Dermis microvascular lymphatic vessel endothelial cell (primary cell): ENCODE measurements at regions not wholly inside any gene's neighbourhood (a gene's known extent, or its start where the extent isn't known, plus 50 kb on each side); places are given as distances from the start of the nearest gene placed in this dataset.

Source experiments
- DNase-seq, 2 donors: peaks; one replicate each; pipeline versions ENCODE4 v3.0.0 to v3.0.0-alpha.2; 2010; ENCODE audit warnings: low read depth in 2 of 2

DNA sequence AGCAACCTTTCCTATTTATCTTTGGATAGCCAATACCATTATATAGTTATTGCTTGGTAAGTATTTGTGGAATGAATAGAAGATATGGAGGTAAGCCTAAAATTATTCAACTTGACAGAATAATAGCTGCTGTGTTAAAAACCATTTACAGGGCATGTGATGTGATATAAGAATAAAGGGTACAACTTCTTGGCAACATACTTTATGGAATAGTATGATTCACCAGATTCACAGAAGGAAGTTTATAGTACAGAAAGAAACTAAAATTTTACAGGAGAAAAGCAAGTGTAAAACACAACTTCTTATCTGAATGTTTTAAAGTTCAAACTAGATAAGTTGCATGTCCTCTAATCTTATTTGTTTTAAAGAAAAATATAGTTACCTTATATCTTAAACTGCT is 186.4 kb upstream of the ZRANB2 start:
- DNase-seq, result no peak

DNA sequence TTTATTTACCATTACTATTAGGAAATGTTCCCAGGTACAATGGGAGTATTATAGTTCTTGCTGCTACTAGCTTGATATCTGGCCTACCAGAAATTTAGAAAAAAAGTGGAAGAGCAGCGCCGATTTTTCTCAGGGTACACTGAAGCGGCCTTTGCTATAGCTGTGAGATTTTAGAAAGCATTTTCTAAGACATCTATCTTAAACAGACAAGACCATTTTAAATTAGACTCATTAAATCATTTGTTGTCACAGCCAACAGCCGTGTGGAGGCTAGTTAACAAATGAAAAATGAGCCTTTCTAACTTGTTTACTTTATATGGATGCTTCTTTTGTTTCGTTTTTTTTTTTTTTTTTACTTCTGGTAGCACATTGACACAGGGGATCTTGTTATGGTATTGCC is 183.2 kb upstream of the ZRANB2 start:
- DNase-seq, result no peak

DNA sequence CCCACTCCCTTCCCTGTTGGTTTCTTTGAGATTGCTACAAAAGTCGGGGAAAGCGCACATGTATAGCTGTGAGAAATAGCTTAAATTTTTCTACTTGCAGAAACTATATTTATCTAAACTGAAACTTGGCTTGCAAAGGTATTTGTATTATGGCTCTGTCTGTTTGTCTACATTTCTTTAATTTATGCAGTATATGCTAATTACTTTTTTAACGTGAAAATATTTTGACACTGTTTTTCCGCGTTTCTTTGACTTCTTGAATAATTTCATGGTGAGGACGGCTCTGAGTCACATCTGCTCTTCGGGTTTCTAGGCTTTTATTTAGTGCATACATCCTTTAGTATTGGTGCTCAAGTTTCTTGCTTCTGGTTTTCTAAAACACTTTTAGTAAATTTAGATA is 182.1 kb upstream of the ZRANB2 start:
- DNase-seq, result no peak

DNA sequence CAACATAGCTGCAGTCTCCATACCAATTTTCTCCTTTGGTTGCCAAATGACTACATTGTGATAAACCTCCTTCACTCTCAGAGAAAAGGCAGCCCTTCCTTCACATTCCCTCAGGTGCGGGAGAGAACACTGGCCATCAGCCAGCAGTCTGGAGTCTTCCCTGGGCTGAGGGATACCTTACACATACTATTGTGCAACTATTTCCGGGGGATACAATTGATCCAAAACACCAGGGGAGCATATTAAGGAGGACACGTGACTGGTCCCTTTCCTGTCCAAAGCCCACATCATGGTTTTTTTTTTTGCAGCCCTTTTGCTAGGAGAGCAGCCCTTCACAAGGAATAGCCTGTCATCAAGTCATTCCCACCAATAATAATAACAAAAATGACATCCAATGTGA is 172.1 kb upstream of the ZRANB2 start:
- DNase-seq, result no peak

DNA sequence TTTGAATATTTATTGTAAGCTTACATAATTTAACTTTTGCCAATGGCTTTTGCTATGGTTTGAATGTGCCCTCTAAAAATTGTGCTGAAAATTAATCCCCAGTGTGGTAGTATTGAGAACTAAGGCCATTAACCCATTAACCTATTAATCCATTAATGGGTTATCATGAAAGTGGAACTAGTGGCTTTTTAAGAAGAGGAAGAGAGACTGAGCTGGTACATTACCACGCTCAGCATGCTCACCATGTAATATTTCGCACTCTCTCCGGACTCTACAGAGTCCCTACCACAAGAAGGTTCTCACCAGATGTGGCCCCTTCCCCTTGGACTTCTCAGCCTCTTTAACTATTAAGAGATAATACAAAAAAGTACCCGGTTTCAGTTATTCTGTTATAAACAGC is 164.4 kb upstream of the ZRANB2 start:
- no peak for DNase-seq

DNA sequence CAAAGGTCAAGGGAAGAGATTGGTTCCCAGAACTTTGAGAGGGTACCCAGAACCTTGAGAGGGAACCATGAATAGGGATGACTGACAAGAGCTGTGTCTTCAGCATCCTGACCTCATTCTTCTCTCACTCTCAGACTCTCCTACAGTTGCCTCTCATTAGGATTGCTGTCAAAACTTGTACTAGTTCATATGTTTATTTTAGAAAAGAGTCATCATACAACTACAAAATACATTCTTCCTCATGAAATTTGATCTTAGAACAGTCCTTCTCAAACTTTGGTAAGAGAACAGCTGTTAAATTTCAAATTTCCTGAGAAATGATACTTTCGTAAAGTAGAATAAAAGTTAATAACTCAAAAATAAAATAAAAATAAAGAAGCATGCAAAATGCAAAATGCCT is 161.4 kb upstream of the ZRANB2 start:
- no peak for DNase-seq

DNA sequence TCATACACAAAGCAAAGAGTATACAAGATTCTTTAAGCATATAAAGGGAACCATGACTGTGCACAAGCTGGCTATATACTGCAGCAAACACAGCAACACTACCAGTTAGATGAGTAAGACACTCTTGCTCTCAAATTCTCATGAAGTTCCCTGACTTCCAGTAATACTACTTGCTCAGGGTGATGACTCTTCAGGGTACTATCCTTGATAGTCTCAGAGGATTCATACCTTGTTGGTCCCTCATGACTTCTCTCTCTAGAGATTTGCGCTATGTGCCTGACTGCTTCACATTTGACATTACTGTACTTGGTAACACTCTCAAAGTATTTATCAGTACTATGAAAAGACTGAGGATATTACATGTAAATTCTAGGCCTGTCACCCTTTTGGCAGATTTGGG is 159.8 kb upstream of the ZRANB2 start:
- DNase-seq, result no peak

DNA sequence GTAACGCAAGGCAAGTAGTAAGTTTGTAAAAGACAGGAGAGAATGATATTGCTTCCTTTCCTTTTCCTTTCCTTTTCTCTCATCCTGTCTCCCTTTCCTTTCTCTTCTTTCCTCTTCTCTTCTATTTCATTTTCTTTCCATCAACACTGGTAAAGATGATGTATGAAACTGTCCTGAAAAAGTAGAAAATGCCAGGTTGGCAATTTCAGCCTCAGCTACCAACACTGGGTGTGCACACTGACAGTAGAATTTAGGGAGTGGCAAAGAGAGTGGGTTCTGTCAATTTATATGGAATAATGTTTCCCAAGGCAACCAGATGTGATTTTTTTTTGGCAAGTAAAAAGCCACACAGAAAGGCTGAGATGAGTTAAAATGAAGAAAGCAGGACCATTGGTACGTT is 155.7 kb upstream of the ZRANB2 start:
- DNase-seq, result no peak

DNA sequence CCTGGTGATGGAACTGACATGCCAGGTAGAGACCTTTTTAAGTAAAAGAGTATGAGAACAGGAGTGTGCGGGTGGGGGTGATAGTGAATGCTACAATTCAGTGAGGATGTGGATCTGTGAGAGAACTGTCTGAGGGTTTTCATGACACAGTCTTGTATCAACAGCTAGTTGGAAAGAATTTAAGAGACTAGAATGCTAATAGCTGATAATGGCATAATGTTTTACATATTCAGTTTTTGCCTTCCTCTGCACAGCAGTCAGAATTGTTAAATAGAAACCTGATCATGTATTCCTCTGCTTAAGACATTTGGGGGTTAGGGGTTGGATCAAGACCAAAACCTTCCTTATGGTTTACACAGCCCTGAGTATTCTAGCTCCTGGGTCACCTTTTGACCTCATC is 152.8 kb upstream of the ZRANB2 start:
- no peak for DNase-seq

DNA sequence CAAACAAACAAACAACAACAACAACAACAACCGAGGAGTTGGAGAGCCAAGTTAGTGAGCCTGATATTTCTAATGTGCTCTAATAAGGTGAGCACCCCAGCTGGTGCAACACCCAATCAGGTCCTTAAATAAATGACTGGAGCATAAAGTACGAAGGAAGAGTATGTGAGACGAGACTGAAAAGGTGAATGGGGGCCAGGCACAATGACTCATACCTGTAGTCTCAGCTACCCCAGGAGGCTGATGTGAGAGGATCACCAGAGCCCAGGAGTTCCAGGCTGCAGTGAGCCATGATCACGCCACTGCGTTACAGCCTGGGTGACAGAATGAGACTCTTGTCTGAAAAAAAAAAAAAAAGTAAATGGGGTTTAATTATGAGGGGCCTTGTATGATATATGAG is 152.0 kb upstream of the ZRANB2 start:
- DNase-seq, result no peak

DNA sequence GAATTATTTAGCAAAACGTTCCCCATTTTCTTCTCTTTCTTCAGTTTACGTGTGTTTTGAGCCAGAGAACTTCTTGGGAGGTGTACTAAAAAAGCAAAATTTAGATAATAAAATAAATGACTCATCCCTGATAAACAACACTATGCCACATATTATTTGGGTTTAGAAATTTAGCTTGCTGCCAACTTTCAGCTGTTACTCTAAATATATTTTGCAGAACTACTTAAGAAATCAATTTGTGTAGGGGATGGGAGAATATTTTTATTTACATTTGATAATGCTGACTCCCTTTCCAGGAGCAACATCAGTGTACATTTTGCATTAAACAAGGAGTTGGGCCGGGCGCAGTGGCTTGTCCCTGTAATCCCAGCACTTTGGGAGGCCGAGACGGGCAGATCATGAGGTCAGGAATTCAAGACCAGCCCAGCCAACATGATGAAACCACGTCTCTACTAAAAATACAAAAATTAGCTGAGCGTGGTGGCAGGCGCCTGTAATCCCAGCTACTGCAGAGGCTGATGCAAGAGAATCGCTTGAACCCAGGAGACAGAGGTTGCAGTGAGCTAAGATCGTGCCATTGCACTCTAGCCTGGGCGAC is 151.4 kb upstream of the ZRANB2 start:
- DNase-seq, result no peak

DNA sequence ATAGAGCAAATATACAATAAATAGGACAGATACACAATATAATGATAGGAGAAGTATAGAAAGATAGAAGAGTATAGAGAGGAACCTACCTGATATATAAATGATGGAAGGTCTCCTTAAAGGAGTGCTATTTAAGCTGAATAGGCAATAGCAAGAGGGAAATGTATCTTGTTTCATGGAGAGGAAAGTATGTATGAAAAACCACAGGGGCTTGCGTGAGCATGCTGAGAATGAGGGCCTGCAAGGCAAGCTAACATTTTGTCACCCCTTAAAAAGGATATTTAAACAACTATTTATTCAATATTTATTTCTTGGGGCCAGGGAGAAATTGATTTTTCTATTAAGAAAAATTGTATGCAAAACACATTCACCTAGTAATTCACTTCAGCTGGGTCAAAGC is 150.9 kb upstream of the ZRANB2 start:
- DNase-seq, result no peak

DNA sequence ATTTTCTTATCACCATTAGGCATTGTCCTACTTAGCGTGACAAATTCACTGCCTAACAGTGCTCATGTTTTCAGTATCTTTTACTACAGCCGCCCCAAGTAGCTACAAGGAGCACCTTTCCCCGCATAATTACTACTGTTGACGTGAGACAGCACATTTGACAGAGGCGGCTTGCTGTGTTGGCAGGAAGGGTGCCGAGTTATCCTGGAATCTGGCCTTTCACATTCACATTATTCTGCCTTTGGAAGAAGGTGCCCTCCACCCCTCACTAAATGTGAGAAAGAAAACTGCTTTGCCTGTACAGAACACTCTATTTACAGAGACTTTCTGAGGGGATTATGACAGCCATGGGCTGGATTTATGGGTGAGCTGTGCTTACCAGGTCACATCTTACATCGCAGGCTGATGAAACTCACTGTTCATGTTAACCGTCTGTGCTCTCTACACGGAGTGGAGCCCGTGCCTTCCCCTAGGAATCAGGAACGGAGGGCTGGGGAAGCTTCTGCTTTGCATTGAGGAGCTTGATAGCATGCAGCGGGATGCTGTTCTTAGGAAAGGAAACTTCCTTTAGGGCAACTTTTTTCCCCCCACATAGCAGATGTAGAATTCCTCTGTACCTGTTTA is 148.0 kb upstream of the ZRANB2 start:
- DNase-seq, result no peak

DNA sequence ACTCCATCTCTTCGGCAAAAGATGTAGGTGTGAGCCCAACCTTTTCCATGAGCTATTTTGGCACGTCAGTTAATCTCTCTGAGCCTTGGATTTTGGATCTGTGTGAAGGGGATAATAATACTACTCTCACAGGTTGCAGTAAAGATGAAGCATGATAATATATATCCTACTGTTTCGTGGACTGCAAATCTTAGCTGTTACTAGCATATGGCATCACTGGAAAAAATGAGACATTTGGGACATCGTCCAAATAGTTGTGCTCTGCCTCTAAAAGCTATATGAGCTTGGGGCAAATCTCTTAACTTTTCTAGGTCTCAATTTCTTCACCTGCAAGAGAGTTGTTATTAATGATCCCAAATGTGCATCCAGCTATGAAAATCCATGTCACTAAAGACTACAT is 147.4 kb upstream of the ZRANB2 start:
- DNase-seq, result no peak

DNA sequence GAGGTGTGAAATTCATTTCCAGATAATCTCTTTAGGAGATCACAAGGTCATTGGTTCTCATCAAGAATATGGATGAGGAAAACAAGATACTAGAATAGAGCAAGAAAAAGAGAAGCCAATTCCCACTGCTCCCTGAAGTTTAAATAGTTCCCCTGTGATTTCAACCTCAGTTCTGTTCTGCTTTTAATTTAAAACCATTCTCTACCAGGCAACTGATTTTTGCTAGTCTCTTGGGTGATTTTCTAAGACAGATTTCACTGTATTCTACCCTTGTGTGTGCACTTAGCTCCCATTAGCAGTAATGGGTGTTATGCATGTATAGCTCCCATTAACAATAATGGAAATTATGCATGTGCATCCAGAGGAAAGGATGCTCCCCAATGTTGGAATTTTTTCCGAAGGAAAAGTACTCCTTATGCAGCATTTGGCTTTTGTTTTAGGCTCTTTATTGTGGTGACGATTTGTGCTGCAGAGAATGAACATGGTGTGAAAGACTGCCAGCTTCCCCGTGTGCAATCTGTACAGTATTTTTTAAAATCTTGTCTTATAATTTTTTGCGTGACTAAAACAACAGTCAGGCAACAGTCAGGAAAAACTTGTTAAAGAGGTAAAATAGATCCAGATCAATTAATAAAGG is 144.0 kb upstream of the ZRANB2 start:
- no peak for DNase-seq

DNA sequence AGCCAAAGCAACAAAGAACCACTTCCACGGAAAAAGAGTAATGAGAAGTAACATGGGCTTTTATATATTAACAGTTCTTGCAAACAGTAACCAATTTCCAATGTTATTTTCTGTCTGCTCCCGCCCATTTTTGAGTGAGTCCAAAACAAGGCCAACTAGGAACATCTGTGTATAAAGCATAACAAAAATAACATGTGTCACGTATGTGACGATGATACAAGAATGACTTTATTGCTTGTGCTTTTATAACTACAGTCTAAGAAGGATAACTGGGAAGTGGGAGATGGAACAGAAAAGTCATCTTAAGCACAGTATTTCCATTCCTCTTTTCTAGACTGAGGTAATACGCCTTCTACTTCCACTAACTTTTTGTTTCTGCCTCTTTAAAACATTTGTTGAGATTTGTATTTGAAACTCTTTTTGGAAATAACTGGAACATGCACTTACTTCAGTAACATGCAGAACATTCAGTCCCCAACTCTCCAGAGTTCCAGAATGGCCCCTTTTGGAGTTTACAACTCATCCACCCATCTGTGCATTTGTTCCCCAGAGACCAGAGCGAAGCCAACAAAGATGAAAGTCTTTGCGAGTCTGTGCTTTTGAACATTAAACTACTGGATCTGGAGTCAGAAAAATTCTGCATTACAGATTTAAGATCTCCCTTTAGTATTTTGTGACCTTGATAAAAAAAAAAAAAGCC is 143.0 kb upstream of the ZRANB2 start:
- DNase-seq, result no peak

DNA sequence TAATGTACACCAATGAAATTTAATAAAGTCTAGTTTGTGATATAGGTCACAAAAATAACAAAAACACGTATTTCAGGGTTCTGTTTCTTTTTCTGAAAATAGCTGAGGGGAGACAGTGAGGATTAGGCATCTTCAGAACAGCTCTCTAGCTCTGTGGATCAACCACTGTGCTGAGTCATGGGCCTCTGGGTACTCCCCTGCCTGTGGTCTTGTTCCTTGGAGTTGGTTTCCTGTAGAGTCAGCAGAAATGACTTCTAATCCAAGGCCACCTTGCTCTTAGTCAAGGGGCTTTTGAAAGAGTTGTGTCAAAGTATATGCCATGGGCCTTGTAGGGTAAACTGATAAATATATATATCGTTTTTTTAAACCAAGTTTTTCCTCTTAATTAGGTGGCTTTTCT is 141.8 kb upstream of the ZRANB2 start:
- no peak for DNase-seq

DNA sequence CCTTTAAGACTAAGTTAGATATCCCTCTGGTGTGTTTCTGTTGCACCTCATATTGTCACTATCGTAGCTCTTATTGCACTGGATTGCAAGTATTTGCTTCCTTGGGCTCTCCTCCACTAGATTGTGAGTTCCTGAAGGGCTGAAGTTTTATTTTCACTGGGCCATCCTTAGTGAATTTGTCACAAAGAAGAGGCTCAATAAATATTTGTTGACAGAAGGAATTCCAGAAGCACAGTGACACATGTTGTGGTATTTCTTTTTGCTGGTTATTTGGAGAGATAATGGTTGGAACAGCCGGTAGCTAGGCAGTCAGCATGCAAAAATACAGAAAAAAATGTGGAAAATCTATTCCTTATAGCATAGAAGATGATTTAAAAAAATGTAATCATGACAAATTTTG is 129.9 kb upstream of the ZRANB2 start:
- no peak for DNase-seq

DNA sequence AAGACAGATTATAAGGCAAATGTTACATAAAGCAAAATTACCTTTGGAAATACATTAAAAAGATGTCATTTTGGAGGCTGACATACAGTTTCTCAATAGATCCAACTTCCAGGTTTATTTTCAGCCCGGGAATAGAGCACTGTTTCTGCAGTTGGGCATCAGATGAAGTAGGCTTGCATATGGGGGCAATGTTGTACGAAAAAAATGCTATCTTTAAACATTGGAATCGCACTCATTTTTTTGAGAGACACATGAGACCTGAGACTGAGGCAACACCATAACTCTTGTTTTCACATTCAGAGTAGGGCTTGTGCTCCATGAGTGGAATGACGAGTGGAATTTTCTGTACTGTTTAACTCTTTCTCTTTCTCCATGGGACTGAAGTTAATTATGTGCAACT is 122.4 kb upstream of the ZRANB2 start:
- no peak for DNase-seq

DNA sequence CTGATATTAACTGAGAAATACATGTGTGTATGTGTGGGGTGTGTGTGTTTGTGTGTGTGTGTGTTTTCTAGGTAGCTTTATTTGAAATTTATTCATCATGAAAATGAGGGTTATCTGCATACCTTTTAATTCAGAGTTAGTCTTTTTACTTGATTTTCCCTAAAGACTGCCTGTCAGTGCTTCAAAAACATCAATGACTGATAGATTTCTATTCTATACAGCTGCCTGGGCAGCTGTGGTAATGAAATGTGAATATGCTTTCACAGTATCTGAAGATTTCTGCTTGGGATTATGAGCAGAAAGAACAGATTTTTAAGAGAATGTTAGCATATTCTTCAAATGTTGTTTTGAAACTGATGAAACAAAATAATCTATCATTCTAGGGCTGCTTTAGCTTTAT is 119.7 kb upstream of the ZRANB2 start:
- DNase-seq, result no peak

DNA sequence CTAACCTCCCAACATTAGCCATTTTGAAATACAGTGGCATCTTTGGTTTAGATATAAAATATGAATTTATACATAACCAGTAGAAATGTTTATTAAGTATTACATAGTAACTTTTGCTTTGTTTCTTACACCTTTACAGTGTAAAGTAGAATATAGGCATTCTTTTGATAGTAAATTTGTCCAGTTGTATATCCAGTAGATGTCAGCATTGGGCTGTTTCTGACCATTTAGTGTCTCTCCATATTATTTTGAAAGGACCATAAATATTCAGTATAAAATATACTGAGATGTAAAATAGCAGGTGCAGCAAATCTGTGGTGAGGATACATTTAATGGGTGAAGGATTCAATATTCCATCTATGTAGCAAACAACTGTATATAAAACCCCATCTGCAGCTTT is 115.8 kb upstream of the ZRANB2 start:
- DNase-seq, result no peak

DNA sequence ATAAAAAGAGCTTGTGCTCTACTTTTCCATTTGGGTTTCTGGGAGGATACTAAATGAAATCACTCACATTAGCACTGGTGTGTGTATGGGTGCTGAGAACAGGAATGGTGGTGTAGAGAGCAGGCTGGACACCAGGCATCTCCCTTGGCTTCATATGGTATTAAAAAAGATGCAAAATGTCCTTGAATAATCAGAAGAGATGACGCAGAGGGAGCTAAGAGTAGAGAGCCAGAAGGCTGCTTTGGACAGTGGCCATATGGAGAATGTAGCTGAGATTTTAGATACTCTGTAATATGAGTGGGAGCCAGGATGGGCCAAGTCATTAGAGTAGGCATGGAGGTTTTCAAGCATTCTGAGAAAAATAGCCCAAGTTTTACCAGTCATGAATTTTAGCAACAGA is 112.3 kb upstream of the ZRANB2 start:
- no peak for DNase-seq

DNA sequence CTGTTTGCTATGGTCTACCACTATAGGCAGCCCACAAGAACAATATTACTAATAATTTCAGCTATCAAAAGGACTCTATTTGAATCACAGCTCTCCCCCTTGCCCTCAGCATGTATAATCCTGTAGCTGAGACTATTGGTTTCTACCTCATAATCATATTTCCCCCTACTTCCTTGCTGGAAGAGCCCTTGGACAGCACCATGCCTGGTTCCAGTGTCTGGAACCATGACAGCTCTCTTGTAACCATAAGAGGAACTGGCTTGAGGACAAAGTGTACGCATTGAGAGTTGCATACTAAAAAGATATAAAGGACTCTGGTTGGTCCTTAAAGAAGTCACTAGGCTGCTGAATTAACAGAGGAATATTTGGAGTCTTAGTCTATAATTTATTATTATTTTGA is 110.7 kb upstream of the ZRANB2 start:
- no peak for DNase-seq
